SH-SY5Y (cell line): ENCODE measurements at regions not wholly inside any gene's neighbourhood (a gene's known extent, or its start where the extent isn't known, plus 50 kb on each side); places are given as distances from the start of the nearest gene placed in this dataset.

ENCODE experiments used
- GATA2 ChIP-seq: IDR thresholded peaks from 2 replicates; pipeline ENCODE4 v1.6.1; 2011; ENCODE audit warnings: mild to moderate bottlenecking, low read depth, low read length
- GATA3 ChIP-seq: IDR thresholded peaks from 2 replicates; pipeline ENCODE4 v1.6.1; 2011; ENCODE audit warnings: low read depth, mild to moderate bottlenecking, low read length, moderate library complexity

DNA sequence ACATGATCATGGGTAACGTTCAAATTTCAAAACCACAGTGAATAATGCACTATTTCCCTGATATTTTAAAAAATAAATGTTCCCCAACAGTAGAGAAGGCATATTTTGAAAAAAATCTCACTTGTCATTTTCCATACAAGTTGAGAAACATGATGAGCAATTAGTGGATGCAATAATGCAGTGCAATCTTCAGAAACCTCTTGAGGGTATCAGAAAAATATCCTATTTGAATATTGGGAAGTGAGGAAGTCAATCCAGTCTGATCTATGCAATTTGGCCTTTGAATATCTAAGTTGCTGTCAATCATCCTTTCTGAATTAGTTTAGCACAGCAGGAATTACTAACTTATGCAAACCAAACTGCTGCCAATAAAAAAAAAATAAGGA lies 776.8 kb downstream of the PCDH18 start:
- no peak for TF ChIP-seq GATA3
- TF ChIP-seq GATA2: no peak
